ENCODE measurements at regions not wholly inside any gene's neighbourhood (a gene's known extent, or its start where the extent isn't known, plus 50 kb on each side); places are given as distances from the start of the nearest gene placed in this dataset.

DNA sequence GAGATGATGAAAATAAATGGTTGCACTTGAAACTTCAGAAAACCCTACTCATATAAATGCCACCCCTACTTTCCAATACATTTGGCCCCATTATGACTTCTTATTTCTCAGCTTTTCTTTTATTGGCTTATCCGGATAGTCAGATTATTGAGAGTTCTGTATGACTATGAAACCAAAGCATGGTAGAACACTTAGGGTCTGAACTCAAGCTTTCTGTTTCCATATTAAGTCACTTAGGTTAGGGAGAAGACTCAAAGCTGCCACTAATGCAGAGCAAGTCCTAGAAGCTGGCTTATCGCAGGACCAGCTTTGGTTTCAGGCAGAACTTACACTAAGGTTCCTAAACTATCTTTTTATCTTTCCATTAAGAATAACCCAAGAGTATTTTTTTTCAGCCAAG lies 229.9 kb upstream of the CPEB2 start:
- TF ChIP-seq CTCF (IDR thresholded peaks at IDR 0.05; ENCODE audit: low read length) (no peak), EZH2 (optimal IDR thresholded peaks at IDR 0.05; ENCODE audit: low read depth, low read length) (no peak)

Measured in MM.1S (cell line).